B cell (primary cell): ENCODE measurements at regions not wholly inside any gene's neighbourhood (a gene's known extent, or its start where the extent isn't known, plus 50 kb on each side); places are given as distances from the start of the nearest gene placed in this dataset.

Source experiments
- CTCF ChIP-seq: fragments of 200-600 bp; IDR thresholded peaks from one replicate; pipeline ENCODE4 v1.8.0; 2022; ENCODE audit warnings: antibody characterized with exemption, mild to moderate bottlenecking
- EZH2 ChIP-seq: IDR thresholded peaks from 2 replicates; pipeline ENCODE4 v1.6.1; 2012; ENCODE audit warnings: borderline replicate concordance, low read depth, mild to moderate bottlenecking, moderate library complexity, low read length; ENCODE audit not compliant: insufficient read depth, poor library complexity, severe bottlenecking

- TF ChIP-seq CTCF (no peak), EZH2 (no peak)
Measured at GRCh38 chr13:74004109-74004508, 130.1 kb downstream of the KLF12 start.
